ENCODE measurements at regions not wholly inside any gene's neighbourhood (a gene's known extent, or its start where the extent isn't known, plus 50 kb on each side); places are given as distances from the start of the nearest gene placed in this dataset.

GRCh38 chr5:176741561-176742211, 68.7 kb upstream of the UNC5A start:
- H3K9me3 ChIP-seq (replicated peaks; ENCODE audit: control insufficient read depth, insufficient read depth, low read length), result no peaks in the 10 kb centered on the region
- H3K79me2 ChIP-seq (ENCODE audit: control insufficient read depth, insufficient read depth, low read length), result no peaks in the 10 kb centered on the region
- POLR2A ChIA-PET, result no interaction called here
- intact Hi-C loops (cut with micrococcal nuclease) (no loop called here), dilution Hi-C loops (cut with MboI; ENCODE audit: extremely low pct_ligation_motif_present, low sequenced_read_pairs) (no loop called here)
- BruUV-seq (replicated peaks), result no TSS peak
- H3K9ac ChIP-seq (replicated peaks; ENCODE audit: extremely low read depth, insufficient read depth, low read length), result no peak overlapping the region
- no peak overlapping the region for H3K4me2 ChIP-seq (ENCODE audit: insufficient read depth, low read length)
- H3K4me1 ChIP-seq (ENCODE audit: control insufficient read depth, extremely low read depth, insufficient read depth, low read length), result no peaks in the 10 kb centered on the region
- CTCF ChIA-PET, result interaction anchor here (0.9 kb wide), 1 partner anchor 81 kb away, joined by 4 read pairs; no protein-coding TSS in a partner anchor
- no peaks in the 10 kb centered on the region for H3K9me1 ChIP-seq (replicated peaks; ENCODE audit: control insufficient read depth, extremely low read depth, insufficient read depth, low read length)
- no peaks in the 10 kb centered on the region for H4K20me1 ChIP-seq (replicated peaks; ENCODE audit: control insufficient read depth, extremely low read depth, insufficient read depth, low read length)
- no peak for FAIRE-seq
- TF ChIP-seq POLR2AphosphoS5 (IDR thresholded peaks at IDR 0.05; ENCODE audit: insufficient read depth, low read depth, low read length) (no peak), POLR2A (IDR thresholded peaks at IDR 0.05; ENCODE audit: low read depth, low read length) (no peak), JUN (IDR thresholded peaks at IDR 0.05; ENCODE audit: borderline replicate concordance, insufficient read depth, insufficient read length, low read depth) (no peak), FOS (IDR thresholded peaks at IDR 0.05; ENCODE audit: borderline replicate concordance, insufficient read depth, low read length) (no peak), EZH2 (IDR thresholded peaks at IDR 0.05; ENCODE audit: borderline replicate concordance, low read depth, low read length, severe bottlenecking) (no peak), MYC (IDR thresholded peaks at IDR 0.05; ENCODE audit: low read depth, low read length) (no peak), MAX (IDR thresholded peaks at IDR 0.05; ENCODE audit: insufficient read depth, insufficient read length) (no peak), GATA2 (IDR thresholded peaks at IDR 0.05; ENCODE audit: insufficient read depth, insufficient read length, low read depth, low read length) (no peak)
- TF ChIP-seq, protein P1, sequence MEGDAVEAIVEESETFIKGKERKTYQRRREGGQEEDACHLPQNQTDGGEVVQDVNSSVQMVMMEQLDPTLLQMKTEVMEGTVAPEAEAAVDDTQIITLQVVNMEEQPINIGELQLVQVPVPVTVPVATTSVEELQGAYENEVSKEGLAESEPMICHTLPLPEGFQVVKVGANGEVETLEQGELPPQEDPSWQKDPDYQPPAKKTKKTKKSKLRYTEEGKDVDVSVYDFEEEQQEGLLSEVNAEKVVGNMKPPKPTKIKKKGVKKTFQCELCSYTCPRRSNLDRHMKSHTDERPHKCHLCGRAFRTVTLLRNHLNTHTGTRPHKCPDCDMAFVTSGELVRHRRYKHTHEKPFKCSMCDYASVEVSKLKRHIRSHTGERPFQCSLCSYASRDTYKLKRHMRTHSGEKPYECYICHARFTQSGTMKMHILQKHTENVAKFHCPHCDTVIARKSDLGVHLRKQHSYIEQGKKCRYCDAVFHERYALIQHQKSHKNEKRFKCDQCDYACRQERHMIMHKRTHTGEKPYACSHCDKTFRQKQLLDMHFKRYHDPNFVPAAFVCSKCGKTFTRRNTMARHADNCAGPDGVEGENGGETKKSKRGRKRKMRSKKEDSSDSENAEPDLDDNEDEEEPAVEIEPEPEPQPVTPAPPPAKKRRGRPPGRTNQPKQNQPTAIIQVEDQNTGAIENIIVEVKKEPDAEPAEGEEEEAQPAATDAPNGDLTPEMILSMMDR (IDR thresholded peaks at IDR 0.05; ENCODE audit: extremely low read depth in 1 of 2, insufficient read depth in 1 of 2, low read depth in 1 of 2, low read length in 2 of 2), result no peak
- H3K27ac ChIP-seq (ENCODE audit: insufficient read depth, low read depth, low read length), result no peak overlapping the region
- no peak overlapping the region for H3K4me3 ChIP-seq (replicated peaks in 1 of 3; ENCODE audit: insufficient read depth in 1 of 3, low read depth in 1 of 3, low read length in 3 of 3)
- DNase-seq (ENCODE audit: low read depth, low spot score), result no peak
- H3K27me3 ChIP-seq (ENCODE audit: control insufficient read depth in 2 of 2, insufficient read depth in 2 of 2, low read length in 2 of 2), result peaks cover 50 to 62% of the 10 kb centered on the region in 2 experiments
- no peaks in the 10 kb centered on the region for H3K36me3 ChIP-seq (ENCODE audit: control insufficient read depth in 2 of 2, extremely low read depth in 1 of 2, insufficient read depth in 2 of 2, low read length in 2 of 2)
- no peak overlapping the region for H2AFZ ChIP-seq (ENCODE audit: low read depth, low read length)

All from endothelial cell of umbilical vein (primary cell).